ENCODE measurements at regions not wholly inside any gene's neighbourhood (a gene's known extent, or its start where the extent isn't known, plus 50 kb on each side); places are given as distances from the start of the nearest gene placed in this dataset.

- Mint-ChIP-seq H3K36me3 (ENCODE audit: low read depth, unreplicated experiment) (no peaks in the 10 kb centered on the region), H3K9me3 (ENCODE audit: unreplicated experiment) (no peaks in the 10 kb centered on the region), H3K27ac (ENCODE audit: unreplicated experiment) (no peak overlapping the region), H3K27me3 (ENCODE audit: low read depth, unreplicated experiment) (no peaks in the 10 kb centered on the region), H3K4me1 (ENCODE audit: low read depth, unreplicated experiment) (no peaks in the 10 kb centered on the region), H3K4me3 (ENCODE audit: unreplicated experiment) (no peak overlapping the region)
- no peak for FAIRE-seq
- no peaks in the 10 kb centered on the region for H3K79me2 ChIP-seq (ENCODE audit: insufficient read depth, low read length)
- TF ChIP-seq EZH2 (IDR thresholded peaks at IDR 0.05; ENCODE audit: insufficient read depth, low read length), result no peak
- TF ChIP-seq CTCF (IDR thresholded peaks at IDR 0.05; ENCODE audit: insufficient read depth, low read depth, low read length), result no peak
- no peak overlapping the region for H3K9ac ChIP-seq (ENCODE audit: low read length)
- no peaks in the 10 kb centered on the region for H3K4me1 ChIP-seq (ENCODE audit: insufficient read depth, low read length)
- H4K20me1 ChIP-seq (ENCODE audit: insufficient read depth, low read length), result no peaks in the 10 kb centered on the region
- no peaks in the 10 kb centered on the region for H3K36me3 ChIP-seq (ENCODE audit: insufficient read depth, low read length)
- no peak overlapping the region for H3K4me2 ChIP-seq (ENCODE audit: low read length)
- DNase-seq (ENCODE audit: low read depth), result no peak
- no peak overlapping the region for H3K27ac ChIP-seq (ENCODE audit: low read depth, low read length)
- no peak overlapping the region for H3K4me3 ChIP-seq (ENCODE audit: insufficient read depth, low read depth, low read length)
- no peaks in the 10 kb centered on the region for H3K9me3 ChIP-seq (ENCODE audit: insufficient read depth, low read depth, low read length)
- no peak overlapping the region for H2AFZ ChIP-seq (ENCODE audit: low read depth, low read length)
- no peaks in the 10 kb centered on the region for H3K27me3 ChIP-seq (ENCODE audit: insufficient read depth, low read length)
These were observed 131.6 kb upstream of the SOX5 start for GRCh38 chr12:24081092-24081529.

- Histone ChIP-seq H3K27ac (ENCODE audit: low read depth, low read length) (no peak overlapping the region), H3K27me3 (ENCODE audit: insufficient read depth, low read length) (no peaks in the 10 kb centered on the region), H3K9me3 (ENCODE audit: insufficient read depth, low read depth, low read length) (no peaks in the 10 kb centered on the region), H3K4me1 (ENCODE audit: insufficient read depth, low read length) (no peaks in the 10 kb centered on the region), H3K79me2 (ENCODE audit: insufficient read depth, low read length) (no peaks in the 10 kb centered on the region), H3K4me3 (ENCODE audit: insufficient read depth, low read depth, low read length) (no peak overlapping the region), H2AFZ (ENCODE audit: low read depth, low read length) (no peak overlapping the region), H4K20me1 (ENCODE audit: insufficient read depth, low read length) (no peaks in the 10 kb centered on the region), H3K4me2 (ENCODE audit: low read length) (no peak overlapping the region), H3K36me3 (ENCODE audit: insufficient read depth, low read length) (no peaks in the 10 kb centered on the region), H3K9ac (ENCODE audit: low read length) (no peak overlapping the region)
- Mint-ChIP-seq H3K4me1 (ENCODE audit: low read depth, unreplicated experiment) (no peaks in the 10 kb centered on the region), H3K27ac (ENCODE audit: unreplicated experiment) (no peak overlapping the region), H3K27me3 (ENCODE audit: low read depth, unreplicated experiment) (no peaks in the 10 kb centered on the region), H3K9me3 (ENCODE audit: unreplicated experiment) (peaks cover 3% of the 10 kb centered on the region), H3K36me3 (ENCODE audit: low read depth, unreplicated experiment) (no peaks in the 10 kb centered on the region), H3K4me3 (ENCODE audit: unreplicated experiment) (no peak overlapping the region)
- no peak for FAIRE-seq
- TF ChIP-seq CTCF (IDR thresholded peaks at IDR 0.05; ENCODE audit: insufficient read depth, low read depth, low read length) (no peak), EZH2 (IDR thresholded peaks at IDR 0.05; ENCODE audit: insufficient read depth, low read length) (no peak)
- no peak for DNase-seq (ENCODE audit: low read depth)
These were observed 131.0 kb upstream of the SOX5 start for GRCh38 chr12:24080465-24080864.

GRCh38 chr12:24079083-24079482, 129.6 kb upstream of the SOX5 start:
- no peaks in the 10 kb centered on the region for H3K79me2 ChIP-seq (ENCODE audit: insufficient read depth, low read length)
- H3K9me3 Mint-ChIP-seq (ENCODE audit: unreplicated experiment), result peaks cover 3% of the 10 kb centered on the region
- H3K4me1 ChIP-seq (ENCODE audit: insufficient read depth, low read length), result no peaks in the 10 kb centered on the region
- no peak overlapping the region for H3K27ac ChIP-seq (ENCODE audit: low read depth, low read length)
- H3K36me3 Mint-ChIP-seq (ENCODE audit: low read depth, unreplicated experiment), result no peaks in the 10 kb centered on the region
- no peak overlapping the region for H3K4me2 ChIP-seq (ENCODE audit: low read length)
- no peaks in the 10 kb centered on the region for H3K27me3 Mint-ChIP-seq (ENCODE audit: low read depth, unreplicated experiment)
- H4K20me1 ChIP-seq (ENCODE audit: insufficient read depth, low read length), result no peaks in the 10 kb centered on the region
- DNase-seq (ENCODE audit: low read depth), result no peak
- H3K36me3 ChIP-seq (ENCODE audit: insufficient read depth, low read length), result no peaks in the 10 kb centered on the region
- no peak for FAIRE-seq
- no peaks in the 10 kb centered on the region for H3K4me1 Mint-ChIP-seq (ENCODE audit: low read depth, unreplicated experiment)
- H3K4me3 Mint-ChIP-seq (ENCODE audit: unreplicated experiment), result no peak overlapping the region
- no peak overlapping the region for H3K4me3 ChIP-seq (ENCODE audit: insufficient read depth, low read depth, low read length)
- H3K9me3 ChIP-seq (ENCODE audit: insufficient read depth, low read depth, low read length), result no peaks in the 10 kb centered on the region
- TF ChIP-seq EZH2 (IDR thresholded peaks at IDR 0.05; ENCODE audit: insufficient read depth, low read length) (no peak), CTCF (IDR thresholded peaks at IDR 0.05; ENCODE audit: insufficient read depth, low read depth, low read length) (no peak)
- no peak overlapping the region for H3K27ac Mint-ChIP-seq (ENCODE audit: unreplicated experiment)
- no peaks in the 10 kb centered on the region for H3K27me3 ChIP-seq (ENCODE audit: insufficient read depth, low read length)
- no peak overlapping the region for H2AFZ ChIP-seq (ENCODE audit: low read depth, low read length)
- no peak overlapping the region for H3K9ac ChIP-seq (ENCODE audit: low read length)
